BE2C (cell line): ENCODE measurements at regions not wholly inside any gene's neighbourhood (a gene's known extent, or its start where the extent isn't known, plus 50 kb on each side); places are given as distances from the start of the nearest gene placed in this dataset.

Experiments used
- DNase-seq: peaks from one replicate; pipeline ENCODE4 v3.0.0-alpha.2; 2020
- H3K27me3 ChIP-seq: fragments of 250-450 bp; sonication (Bioruptor Pico); 2 replicates; pipeline ENCODE4 v1.5.1; 2020; ENCODE audit warnings: mild to moderate bottlenecking
- H3K36me3 ChIP-seq: fragments of 250-450 bp; sonication (Bioruptor Pico); 2 replicates; pipeline ENCODE4 v1.5.1; 2020; ENCODE audit warnings: mild to moderate bottlenecking
- H3K4me1 ChIP-seq: fragments of 250-450 bp; sonication (Bioruptor Pico); 2 replicates; pipeline ENCODE4 v1.5.1; 2020
- H3K4me3 ChIP-seq: 2 replicates; pipeline ENCODE4 v1.5.1; 2011; ENCODE audit warnings: low read depth, low read length
- H3K9me3 ChIP-seq: fragments of 250-450 bp; sonication (Bioruptor Pico); 2 replicates; pipeline ENCODE4 v1.5.1; 2020
- CTCF ChIP-seq: IDR thresholded peaks from 2 replicates; pipeline ENCODE4 v1.5.1; 2012; ENCODE audit warnings: mild to moderate bottlenecking, low read depth, low read length

- no peak overlapping the region for H3K4me3 ChIP-seq
- no peaks in the 10 kb centered on the region for H3K36me3 ChIP-seq
- no peaks in the 10 kb centered on the region for H3K9me3 ChIP-seq
- DNase-seq: no peak
- TF ChIP-seq CTCF: no peak
- no peaks in the 10 kb centered on the region for H3K4me1 ChIP-seq
- H3K27me3 ChIP-seq: no peaks in the 10 kb centered on the region
Observed at GRCh38 chr5:120270498-120270897, 193.6 kb upstream of the PRR16 start.

GRCh38 chr5:120293796-120294195 is 170.3 kb upstream of the PRR16 start:
- no peak for DNase-seq

GRCh38 chr5:120297616-120298015 is 166.5 kb upstream of the PRR16 start:
- Histone ChIP-seq H3K9me3 (no peaks in the 10 kb centered on the region), H3K36me3 (no peaks in the 10 kb centered on the region), H3K27me3 (no peaks in the 10 kb centered on the region), H3K4me3 (no peak overlapping the region), H3K4me1 (no peaks in the 10 kb centered on the region)
- TF ChIP-seq CTCF: no peak
- no peak for DNase-seq

More at GRCh38 chr5:120293796-120294195, 170.3 kb upstream of the PRR16 start:
- no peak overlapping the region for H3K4me3 ChIP-seq
- no peak for TF ChIP-seq CTCF
- H3K4me1 ChIP-seq: no peaks in the 10 kb centered on the region
- no peaks in the 10 kb centered on the region for H3K27me3 ChIP-seq
- no peaks in the 10 kb centered on the region for H3K9me3 ChIP-seq
- no peaks in the 10 kb centered on the region for H3K36me3 ChIP-seq

- no peaks in the 10 kb centered on the region for H3K27me3 ChIP-seq
- no peaks in the 10 kb centered on the region for H3K4me1 ChIP-seq
- no peaks in the 10 kb centered on the region for H3K36me3 ChIP-seq
- TF ChIP-seq CTCF: no peak
- no peak for DNase-seq
- no peak overlapping the region for H3K4me3 ChIP-seq
- no peaks in the 10 kb centered on the region for H3K9me3 ChIP-seq
Observed at GRCh38 chr5:120298981-120299380, 165.1 kb upstream of the PRR16 start.

- no peak for DNase-seq
- Histone ChIP-seq H3K4me3 (no peak overlapping the region), H3K4me1 (no peaks in the 10 kb centered on the region), H3K9me3 (no peaks in the 10 kb centered on the region), H3K36me3 (no peaks in the 10 kb centered on the region), H3K27me3 (no peaks in the 10 kb centered on the region)
- TF ChIP-seq CTCF: no peak
Observed at GRCh38 chr5:120304663-120305062, 159.4 kb upstream of the PRR16 start.

- DNase-seq: no peak
- Histone ChIP-seq H3K4me3 (no peak overlapping the region), H3K4me1 (no peaks in the 10 kb centered on the region), H3K27me3 (no peaks in the 10 kb centered on the region), H3K36me3 (no peaks in the 10 kb centered on the region), H3K9me3 (no peaks in the 10 kb centered on the region)
- TF ChIP-seq CTCF: no peak
Observed at GRCh38 chr5:120306303-120306702, 157.8 kb upstream of the PRR16 start.
